Osteocyte (in vitro differentiated cells): ENCODE measurements at regions not wholly inside any gene's neighbourhood (a gene's known extent, or its start where the extent isn't known, plus 50 kb on each side); places are given as distances from the start of the nearest gene placed in this dataset.
"Not testable (repeated sequence)": the region's sequence is repeated elsewhere in the genome, so short reads cannot be mapped to it uniquely, and the experiment has no call there.

ENCODE experiments used
- DNase-seq: peaks from one replicate; pipeline ENCODE4 v3.0.0; 2021; ENCODE audit warnings: mixed read lengths; ENCODE audit not compliant: unreplicated experiment; ENCODE audit errors: extremely low spot score
- H3K27ac Mint-ChIP-seq: one replicate; pipeline ENCODE4 v1.8.0; 2021; ENCODE audit warnings: mild to moderate bottlenecking, mixed read lengths; ENCODE audit not compliant: unreplicated experiment
- H3K27me3 Mint-ChIP-seq: one replicate; pipeline ENCODE4 v1.8.0; 2021; ENCODE audit warnings: mixed read lengths; ENCODE audit not compliant: unreplicated experiment
- H3K36me3 Mint-ChIP-seq: one replicate; pipeline ENCODE4 v1.8.0; 2021; ENCODE audit warnings: mixed read lengths; ENCODE audit not compliant: unreplicated experiment
- H3K4me1 Mint-ChIP-seq: one replicate; pipeline ENCODE4 v1.8.0; 2021; ENCODE audit warnings: mixed read lengths; ENCODE audit not compliant: unreplicated experiment
- H3K4me3 Mint-ChIP-seq: one replicate; pipeline ENCODE4 v1.8.0; 2021; ENCODE audit warnings: mild to moderate bottlenecking, moderate library complexity, mixed read lengths; ENCODE audit not compliant: unreplicated experiment
- H3K9me3 Mint-ChIP-seq: one replicate; pipeline ENCODE4 v1.8.0; 2021; ENCODE audit warnings: mixed read lengths; ENCODE audit not compliant: unreplicated experiment
- TF ChIP-seq, protein P1 (sequence below): fragments of 200-600 bp; sonication (generic); IDR thresholded peaks from 2 replicates; pipeline ENCODE4 v1.5.0; 2021; ENCODE audit warnings: antibody characterized with exemption, mild to moderate bottlenecking, moderate library complexity

DNA sequence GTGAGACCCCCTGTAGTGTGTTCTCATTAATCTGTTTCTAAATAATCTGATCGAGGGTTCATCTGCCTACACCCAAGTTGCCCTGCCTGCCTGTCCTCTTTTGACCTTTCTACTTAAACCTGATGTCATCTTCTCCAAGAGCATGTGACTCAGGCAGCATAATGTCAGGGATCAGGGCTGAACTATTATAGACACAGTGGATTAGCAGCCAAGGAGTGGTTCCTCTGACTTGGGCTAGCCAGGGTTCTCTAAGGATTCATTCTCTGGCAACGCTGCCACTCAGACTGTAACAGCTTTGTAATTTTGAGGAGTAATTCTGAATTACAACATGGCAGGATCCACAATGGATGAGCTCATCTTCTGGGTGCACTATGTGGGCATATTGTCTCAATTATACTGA, 124.0 kb downstream of the MDH1 start:
- H3K4me3 Mint-ChIP-seq, result no peak overlapping the region
- H3K36me3 Mint-ChIP-seq, result no peaks in the 10 kb centered on the region
- TF ChIP-seq, protein P1, sequence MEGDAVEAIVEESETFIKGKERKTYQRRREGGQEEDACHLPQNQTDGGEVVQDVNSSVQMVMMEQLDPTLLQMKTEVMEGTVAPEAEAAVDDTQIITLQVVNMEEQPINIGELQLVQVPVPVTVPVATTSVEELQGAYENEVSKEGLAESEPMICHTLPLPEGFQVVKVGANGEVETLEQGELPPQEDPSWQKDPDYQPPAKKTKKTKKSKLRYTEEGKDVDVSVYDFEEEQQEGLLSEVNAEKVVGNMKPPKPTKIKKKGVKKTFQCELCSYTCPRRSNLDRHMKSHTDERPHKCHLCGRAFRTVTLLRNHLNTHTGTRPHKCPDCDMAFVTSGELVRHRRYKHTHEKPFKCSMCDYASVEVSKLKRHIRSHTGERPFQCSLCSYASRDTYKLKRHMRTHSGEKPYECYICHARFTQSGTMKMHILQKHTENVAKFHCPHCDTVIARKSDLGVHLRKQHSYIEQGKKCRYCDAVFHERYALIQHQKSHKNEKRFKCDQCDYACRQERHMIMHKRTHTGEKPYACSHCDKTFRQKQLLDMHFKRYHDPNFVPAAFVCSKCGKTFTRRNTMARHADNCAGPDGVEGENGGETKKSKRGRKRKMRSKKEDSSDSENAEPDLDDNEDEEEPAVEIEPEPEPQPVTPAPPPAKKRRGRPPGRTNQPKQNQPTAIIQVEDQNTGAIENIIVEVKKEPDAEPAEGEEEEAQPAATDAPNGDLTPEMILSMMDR, result no peak
- peaks cover 2% of the 10 kb centered on the region for H3K4me1 Mint-ChIP-seq
- H3K27me3 Mint-ChIP-seq, result no peaks in the 10 kb centered on the region
- H3K9me3 Mint-ChIP-seq, result no peaks in the 10 kb centered on the region
- no peak overlapping the region for H3K27ac Mint-ChIP-seq
- no peak for DNase-seq

DNA sequence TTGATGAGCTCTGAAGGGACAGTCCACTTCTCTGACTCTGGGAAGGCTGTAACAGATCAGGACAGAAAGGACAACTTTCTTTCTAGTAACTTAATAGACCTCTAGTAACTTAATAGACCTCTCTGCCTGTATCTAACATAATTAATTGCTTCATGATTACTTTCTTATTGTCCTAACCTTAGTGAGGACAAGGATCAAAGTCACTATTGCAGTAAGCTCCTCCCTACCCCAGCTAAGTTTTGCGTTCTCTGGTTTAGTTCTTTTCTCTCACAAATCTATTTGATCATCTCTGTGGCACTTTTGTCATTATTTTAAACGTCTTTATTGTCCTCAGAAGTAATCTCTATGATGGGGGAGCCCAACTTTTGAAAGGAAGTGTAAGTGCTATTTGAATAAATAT, 125.5 kb upstream of the UGP2 start:
- TF ChIP-seq, protein P1, result no peak
- H3K9me3 Mint-ChIP-seq, result no peaks in the 10 kb centered on the region
- H3K4me3 Mint-ChIP-seq, result no peak overlapping the region
- no peaks in the 10 kb centered on the region for H3K36me3 Mint-ChIP-seq
- no peaks in the 10 kb centered on the region for H3K27me3 Mint-ChIP-seq
- peaks cover 7% of the 10 kb centered on the region for H3K4me1 Mint-ChIP-seq
- no peak overlapping the region for H3K27ac Mint-ChIP-seq
- no peak for DNase-seq

DNA sequence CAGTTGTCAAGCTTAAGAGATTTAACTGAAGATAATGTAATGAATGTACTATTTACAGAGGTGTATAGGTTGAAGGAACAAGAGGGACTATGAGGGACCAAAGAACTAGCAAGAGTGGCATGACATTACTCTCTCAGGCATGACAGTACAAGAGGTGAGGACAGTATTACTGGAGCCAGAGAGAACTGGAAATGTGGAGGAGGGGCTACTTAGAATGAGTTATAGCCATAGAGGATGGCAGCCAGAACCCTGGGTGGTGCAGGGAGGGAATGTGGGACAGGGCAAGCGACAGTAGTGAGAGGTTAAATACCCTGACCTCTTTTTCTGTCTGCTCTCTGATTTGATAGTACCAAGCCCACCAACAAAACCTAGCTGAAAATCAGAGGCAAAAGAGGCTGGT, 122.6 kb upstream of the UGP2 start:
- Mint-ChIP-seq H3K4me3 (no peak overlapping the region), H3K9me3 (no peaks in the 10 kb centered on the region), H3K36me3 (no peaks in the 10 kb centered on the region), H3K27me3 (no peaks in the 10 kb centered on the region), H3K27ac (no peak overlapping the region), H3K4me1 (peaks cover 14% of the 10 kb centered on the region)
- no peak for DNase-seq
- TF ChIP-seq, protein P1, result no peak

DNA sequence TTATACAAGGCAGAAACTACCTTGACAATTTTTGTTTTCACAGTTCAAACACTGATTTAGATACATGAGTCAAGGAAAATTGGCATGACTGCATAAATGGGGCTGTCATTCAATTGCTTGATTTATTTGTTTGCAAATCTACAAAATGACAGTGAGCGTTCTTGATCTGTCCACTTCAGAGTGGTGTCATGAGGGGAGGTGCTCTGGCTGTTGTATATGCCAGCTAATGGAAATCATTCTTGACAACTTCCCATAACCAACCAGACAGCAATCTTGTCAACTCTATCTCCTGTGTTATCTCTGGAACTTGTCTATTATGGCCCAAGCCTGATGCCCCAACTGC, 120.6 kb upstream of the UGP2 start:
- H3K27ac Mint-ChIP-seq, result peak overlapping the region; percentile 28
- TF ChIP-seq, protein P1, result no peak
- DNase-seq, result no peak
- H3K4me3 Mint-ChIP-seq, result no peak overlapping the region
- H3K9me3 Mint-ChIP-seq, result no peaks in the 10 kb centered on the region
- no peaks in the 10 kb centered on the region for H3K27me3 Mint-ChIP-seq
- no peaks in the 10 kb centered on the region for H3K36me3 Mint-ChIP-seq
- peaks cover 12% of the 10 kb centered on the region for H3K4me1 Mint-ChIP-seq

DNA sequence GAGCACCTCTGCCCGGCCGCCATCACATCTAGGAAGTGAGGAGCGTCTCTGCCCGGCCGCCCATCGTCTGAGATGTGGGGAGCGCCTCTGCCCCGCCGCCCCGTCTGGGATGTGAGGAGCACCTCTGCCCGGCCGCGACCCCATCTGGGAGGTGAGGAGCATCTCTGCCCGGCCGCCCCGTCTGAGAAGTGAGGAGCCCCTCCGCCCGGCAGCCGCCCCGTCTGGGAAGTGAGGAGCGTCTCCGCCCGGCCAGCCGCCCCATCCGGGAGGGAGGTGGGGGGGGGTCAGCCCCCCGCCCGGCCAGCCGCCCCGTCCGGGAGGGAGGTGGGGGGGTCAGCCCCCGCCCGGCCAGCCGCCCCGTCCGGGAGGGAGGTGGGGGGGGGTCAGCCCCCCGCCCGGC, 119.4 kb upstream of the UGP2 start:
- not testable (repeated sequence) for H3K27ac Mint-ChIP-seq, H3K4me3 Mint-ChIP-seq, H3K36me3 Mint-ChIP-seq, H3K9me3 Mint-ChIP-seq, DNase-seq, H3K27me3 Mint-ChIP-seq
- H3K4me1 Mint-ChIP-seq, result peaks cover 12% of the 10 kb centered on the region

DNA sequence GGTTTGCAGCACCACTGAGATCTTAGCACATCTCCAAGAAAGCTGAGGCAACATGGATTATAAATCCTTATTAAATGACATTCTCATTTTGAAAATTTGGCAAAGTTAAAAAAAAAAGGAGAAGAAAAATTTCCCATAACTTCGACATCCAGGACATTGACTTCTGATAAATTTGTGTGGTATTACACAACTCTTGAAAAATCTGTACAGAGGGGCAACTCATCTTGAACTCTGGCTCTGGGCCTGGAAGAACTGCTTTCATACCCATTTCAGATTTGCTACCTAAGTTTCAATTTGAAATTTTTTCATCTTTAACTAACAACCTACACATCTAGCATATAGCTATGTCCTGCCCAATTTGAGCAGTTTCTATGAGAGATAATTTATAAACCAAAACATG, 118.0 kb upstream of the UGP2 start:
- H3K36me3 Mint-ChIP-seq, result no peaks in the 10 kb centered on the region
- DNase-seq, result no peak
- H3K27me3 Mint-ChIP-seq, result no peaks in the 10 kb centered on the region
- TF ChIP-seq, protein P1, result no peak
- H3K4me3 Mint-ChIP-seq, result no peak overlapping the region
- no peaks in the 10 kb centered on the region for H3K9me3 Mint-ChIP-seq
- H3K4me1 Mint-ChIP-seq, result peaks cover 12% of the 10 kb centered on the region
- H3K27ac Mint-ChIP-seq, result no peak overlapping the region

DNA sequence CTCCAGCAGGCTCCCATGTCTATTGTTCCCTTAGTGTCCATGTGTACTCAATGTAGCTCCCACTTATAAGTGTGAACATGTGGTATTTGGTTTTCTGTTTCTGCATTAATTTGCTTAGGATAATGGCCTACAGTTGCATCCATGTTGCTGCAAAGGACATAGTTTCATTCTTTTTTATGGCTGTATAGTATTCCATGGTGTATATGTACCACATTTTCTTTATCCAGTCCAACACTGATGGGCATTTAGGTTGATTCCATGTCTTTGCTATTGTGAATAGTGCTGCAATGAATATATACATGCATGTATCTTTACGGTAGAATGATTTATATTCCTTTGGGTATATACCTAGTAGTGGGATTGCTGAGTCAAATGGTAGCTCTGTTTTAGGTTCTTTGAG, 116.5 kb upstream of the UGP2 start:
- H3K27ac Mint-ChIP-seq, DNase-seq, H3K36me3 Mint-ChIP-seq, H3K27me3 Mint-ChIP-seq, H3K4me3 Mint-ChIP-seq, H3K9me3 Mint-ChIP-seq: not testable (repeated sequence)
- H3K4me1 Mint-ChIP-seq, result peaks cover 12% of the 10 kb centered on the region
